Mesodermal cell (in vitro differentiated cells): ENCODE measurements at regions not wholly inside any gene's neighbourhood (a gene's known extent, or its start where the extent isn't known, plus 50 kb on each side); places are given as distances from the start of the nearest gene placed in this dataset.
"Not testable (repeated sequence)": the region's sequence is repeated elsewhere in the genome, so short reads cannot be mapped to it uniquely, and the experiment has no call there.

ENCODE experiments used
- H3K27ac ChIP-seq: 2 replicates; pipeline ENCODE4 v1.7.0; 2013; ENCODE audit warnings: mild to moderate bottlenecking, low read depth, low read length, moderate library complexity; ENCODE audit not compliant: severe bottlenecking
- H3K36me3 ChIP-seq: 2 replicates; pipeline ENCODE4 v1.7.1; 2013; ENCODE audit warnings: mild to moderate bottlenecking, low read length, moderate library complexity; ENCODE audit not compliant: control insufficient read depth, insufficient read depth
- H3K4me1 ChIP-seq: one replicate; pipeline ENCODE4 v1.7.1; 2013; ENCODE audit warnings: mild to moderate bottlenecking, low read length; ENCODE audit not compliant: insufficient read depth, control insufficient read depth, poor library complexity, severe bottlenecking
- H3K4me3 ChIP-seq: 2 replicates; pipeline ENCODE4 v1.7.0; 2013; ENCODE audit warnings: low read length, control low read depth, mild to moderate bottlenecking; ENCODE audit not compliant: insufficient read depth, poor library complexity, severe bottlenecking; ENCODE audit errors: extremely low read depth
- H3K9me3 ChIP-seq: 2 replicates; pipeline ENCODE4 v1.7.1; 2013; ENCODE audit warnings: mild to moderate bottlenecking, low read length, moderate library complexity; ENCODE audit not compliant: control insufficient read depth
- WGBS, 2 experiments: methylation state at CpG; one replicate each; pipeline ENCODE4 v1.1.5; 2013; ENCODE audit warnings: missing lambda C conversion rate in 2 of 2; ENCODE audit not compliant: insufficient coverage in 2 of 2; 5-methylcytosine and 5-hydroxymethylcytosine counted together

GRCh38 chr2:11088821-11089220 lies 66.4 kb upstream of the SLC66A3 start:
- H3K36me3 ChIP-seq, H3K4me3 ChIP-seq, H3K27ac ChIP-seq, H3K9me3 ChIP-seq, H3K4me1 ChIP-seq: not testable (repeated sequence)
- WGBS, 2 experiments, result 96 to 98% methylated on average over 7 to 12 of the region's 17 CpGs

- 100% methylated on average over 1 of the region's 2 CpGs; no CpG with 5 or more reads in 1 of the 2 experiments for WGBS, 2 experiments
- Histone ChIP-seq H3K27ac (no peak overlapping the region), H3K9me3 (no peaks in the 10 kb centered on the region), H3K4me3 (no peak overlapping the region), H3K4me1 (no peaks in the 10 kb centered on the region), H3K36me3 (no peaks in the 10 kb centered on the region)
Measured at GRCh38 chr2:11090187-11090586, 65.1 kb upstream of the SLC66A3 start.

GRCh38 chr2:11092701-11093335 lies 62.4 kb upstream of the SLC66A3 start:
- Histone ChIP-seq H3K36me3 (no peaks in the 10 kb centered on the region), H3K4me3 (no peak overlapping the region), H3K4me1 (peaks cover 7% of the 10 kb centered on the region), H3K27ac (no peak overlapping the region), H3K9me3 (no peaks in the 10 kb centered on the region)
- WGBS, 2 experiments, result 70 to 80% methylated on average over 1 to 2 of the region's 5 CpGs

GRCh38 chr2:11093467-11093866 lies 61.8 kb upstream of the SLC66A3 start:
- Histone ChIP-seq H3K9me3 (no peaks in the 10 kb centered on the region), H3K36me3 (no peaks in the 10 kb centered on the region), H3K4me3 (no peak overlapping the region), H3K4me1 (peaks cover 8% of the 10 kb centered on the region), H3K27ac (no peak overlapping the region)
- WGBS, 2 experiments, result 65 to 88% methylated on average over 1 to 4 of the region's 4 CpGs

GRCh38 chr2:11094021-11094810 lies 61.1 kb upstream of the SLC66A3 start:
- Histone ChIP-seq H3K36me3 (no peaks in the 10 kb centered on the region), H3K27ac (no peak overlapping the region), H3K4me1 (peaks cover 8% of the 10 kb centered on the region), H3K9me3 (no peaks in the 10 kb centered on the region), H3K4me3 (no peak overlapping the region)
- WGBS, 2 experiments, result 90 to 92% methylated on average over 13 to 14 of the region's 19 CpGs

- Histone ChIP-seq H3K4me3 (no peak overlapping the region), H3K9me3 (no peaks in the 10 kb centered on the region), H3K36me3 (no peaks in the 10 kb centered on the region), H3K27ac (no peak overlapping the region), H3K4me1 (peaks cover 8% of the 10 kb centered on the region)
- 87 to 95% methylated on average over 7 to 8 of the region's 10 CpGs for WGBS, 2 experiments
Measured at GRCh38 chr2:11096591-11096990, 58.7 kb upstream of the SLC66A3 start.

GRCh38 chr2:11097038-11097720 lies 58.1 kb upstream of the SLC66A3 start:
- WGBS, 2 experiments, result 88 to 93% methylated on average over 8 to 9 of the region's 13 CpGs

GRCh38 chr2:11097854-11098387 lies 57.3 kb upstream of the SLC66A3 start:
- Histone ChIP-seq H3K4me1 (peaks cover 8% of the 10 kb centered on the region), H3K4me3 (no peak overlapping the region), H3K36me3 (no peaks in the 10 kb centered on the region), H3K9me3 (no peaks in the 10 kb centered on the region), H3K27ac (no peak overlapping the region)
- WGBS, 2 experiments, result 87 to 89% methylated on average over 12 to 13 of the region's 13 CpGs

More at GRCh38 chr2:11097038-11097720, 58.1 kb upstream of the SLC66A3 start:
- Histone ChIP-seq H3K9me3 (no peaks in the 10 kb centered on the region), H3K27ac (no peak overlapping the region), H3K36me3 (no peaks in the 10 kb centered on the region), H3K4me3 (no peak overlapping the region), H3K4me1 (peaks cover 8% of the 10 kb centered on the region)

- Histone ChIP-seq H3K36me3 (no peaks in the 10 kb centered on the region), H3K9me3 (no peaks in the 10 kb centered on the region), H3K27ac (no peak overlapping the region), H3K4me3 (no peak overlapping the region), H3K4me1 (peaks cover 8% of the 10 kb centered on the region)
- 93 to 95% methylated on average over 8 to 13 of the region's 14 CpGs for WGBS, 2 experiments
Measured at GRCh38 chr2:11099122-11100065, 55.9 kb upstream of the SLC66A3 start.

- no peak overlapping the region for H3K27ac ChIP-seq
- peaks cover 8% of the 10 kb centered on the region for H3K4me1 ChIP-seq
- no peaks in the 10 kb centered on the region for H3K36me3 ChIP-seq
- no peak overlapping the region for H3K4me3 ChIP-seq
- H3K9me3 ChIP-seq, result no peaks in the 10 kb centered on the region
- 75 to 78% methylated on average over 3 to 4 of the region's 6 CpGs for WGBS, 2 experiments
Measured at GRCh38 chr2:11100130-11100529, 55.1 kb upstream of the SLC66A3 start.
